ENCODE measurements at regions not wholly inside any gene's neighbourhood (a gene's known extent, or its start where the extent isn't known, plus 50 kb on each side); places are given as distances from the start of the nearest gene placed in this dataset.
A peak's percentile ranks its signal among the peaks of the same experiment; 100 is the strongest.

- no peak for DNase-seq
- no peaks in the 10 kb centered on the region for H3K36me3 ChIP-seq (ENCODE audit: control insufficient read depth, insufficient read depth, low read length)
- no peak overlapping the region for H3K4me3 ChIP-seq (ENCODE audit: low read length)
- no peaks in the 10 kb centered on the region for H3K27me3 ChIP-seq (ENCODE audit: control insufficient read depth, insufficient read depth, low read length)
- H3K27ac ChIP-seq (ENCODE audit: low read length): no peak overlapping the region
- 86% methylated on average over 1 of the region's 1 CpG for WGBS (ENCODE audit: insufficient coverage)
- no peaks in the 10 kb centered on the region for H3K4me1 ChIP-seq (ENCODE audit: control insufficient read depth, insufficient read depth, low read length)
- peaks cover 3% of the 10 kb centered on the region for H3K9me3 ChIP-seq (replicated peaks; ENCODE audit: control insufficient read depth, low read depth, low read length)
These were observed 266.8 kb upstream of the LDB2 start for GRCh38 chr4:17165286-17165685.

GRCh38 chr4:17164666-17165065, 266.2 kb upstream of the LDB2 start:
- Histone ChIP-seq H3K4me3 (ENCODE audit: low read length) (no peak overlapping the region), H3K27me3 (ENCODE audit: control insufficient read depth, insufficient read depth, low read length) (no peaks in the 10 kb centered on the region), H3K36me3 (ENCODE audit: control insufficient read depth, insufficient read depth, low read length) (no peaks in the 10 kb centered on the region), H3K4me1 (ENCODE audit: control insufficient read depth, insufficient read depth, low read length) (no peaks in the 10 kb centered on the region), H3K27ac (ENCODE audit: low read length) (no peak overlapping the region), H3K9me3 (replicated peaks; ENCODE audit: control insufficient read depth, low read depth, low read length) (peaks cover 3% of the 10 kb centered on the region)
- no CpG with 5 or more reads among the region's 2 CpGs for WGBS (ENCODE audit: insufficient coverage)
- peak; percentile 51 for DNase-seq

GRCh38 chr4:17163156-17163771, 264.8 kb upstream of the LDB2 start:
- Histone ChIP-seq H3K4me3 (ENCODE audit: low read length) (no peak overlapping the region), H3K36me3 (ENCODE audit: control insufficient read depth, insufficient read depth, low read length) (no peaks in the 10 kb centered on the region), H3K27ac (ENCODE audit: low read length) (no peak overlapping the region), H3K27me3 (ENCODE audit: control insufficient read depth, insufficient read depth, low read length) (no peaks in the 10 kb centered on the region), H3K4me1 (ENCODE audit: control insufficient read depth, insufficient read depth, low read length) (no peaks in the 10 kb centered on the region), H3K9me3 (replicated peaks; ENCODE audit: control insufficient read depth, low read depth, low read length) (peaks cover 3% of the 10 kb centered on the region)
- no peak for DNase-seq
- 100% methylated on average over 2 of the region's 3 CpGs for WGBS (ENCODE audit: insufficient coverage)

GRCh38 chr4:17157304-17157703, 258.9 kb upstream of the LDB2 start:
- Histone ChIP-seq H3K4me3 (ENCODE audit: low read length) (no peak overlapping the region), H3K27ac (ENCODE audit: low read length) (no peak overlapping the region), H3K4me1 (ENCODE audit: control insufficient read depth, insufficient read depth, low read length) (no peaks in the 10 kb centered on the region), H3K27me3 (ENCODE audit: control insufficient read depth, insufficient read depth, low read length) (no peaks in the 10 kb centered on the region), H3K9me3 (replicated peaks; ENCODE audit: control insufficient read depth, low read depth, low read length) (no peaks in the 10 kb centered on the region), H3K36me3 (ENCODE audit: control insufficient read depth, insufficient read depth, low read length) (no peaks in the 10 kb centered on the region)
- 100% methylated on average over 1 of the region's 4 CpGs for WGBS (ENCODE audit: insufficient coverage)
- DNase-seq: no peak

GRCh38 chr4:17155486-17155885, 257.0 kb upstream of the LDB2 start:
- no peak for DNase-seq
- H3K9me3 ChIP-seq (replicated peaks; ENCODE audit: control insufficient read depth, low read depth, low read length): no peaks in the 10 kb centered on the region
- no peaks in the 10 kb centered on the region for H3K4me1 ChIP-seq (ENCODE audit: control insufficient read depth, insufficient read depth, low read length)
- no peaks in the 10 kb centered on the region for H3K36me3 ChIP-seq (ENCODE audit: control insufficient read depth, insufficient read depth, low read length)
- H3K27ac ChIP-seq (ENCODE audit: low read length): no peak overlapping the region
- no peak overlapping the region for H3K4me3 ChIP-seq (ENCODE audit: low read length)
- no peaks in the 10 kb centered on the region for H3K27me3 ChIP-seq (ENCODE audit: control insufficient read depth, insufficient read depth, low read length)

GRCh38 chr4:17153572-17153971, 255.1 kb upstream of the LDB2 start:
- H3K27me3 ChIP-seq (ENCODE audit: control insufficient read depth, insufficient read depth, low read length): no peaks in the 10 kb centered on the region
- H3K36me3 ChIP-seq (ENCODE audit: control insufficient read depth, insufficient read depth, low read length): no peaks in the 10 kb centered on the region
- no peaks in the 10 kb centered on the region for H3K4me1 ChIP-seq (ENCODE audit: control insufficient read depth, insufficient read depth, low read length)
- no peak for DNase-seq
- no peak overlapping the region for H3K27ac ChIP-seq (ENCODE audit: low read length)
- WGBS (ENCODE audit: insufficient coverage): 54% methylated on average over 2 of the region's 6 CpGs
- H3K9me3 ChIP-seq (replicated peaks; ENCODE audit: control insufficient read depth, low read depth, low read length): no peaks in the 10 kb centered on the region
- no peak overlapping the region for H3K4me3 ChIP-seq (ENCODE audit: low read length)

- Histone ChIP-seq H3K27me3 (ENCODE audit: control insufficient read depth, insufficient read depth, low read length) (no peaks in the 10 kb centered on the region), H3K36me3 (ENCODE audit: control insufficient read depth, insufficient read depth, low read length) (no peaks in the 10 kb centered on the region), H3K4me3 (ENCODE audit: low read length) (no peak overlapping the region), H3K27ac (ENCODE audit: low read length) (no peak overlapping the region), H3K9me3 (replicated peaks; ENCODE audit: control insufficient read depth, low read depth, low read length) (no peaks in the 10 kb centered on the region), H3K4me1 (ENCODE audit: control insufficient read depth, insufficient read depth, low read length) (no peaks in the 10 kb centered on the region)
- 60% methylated on average over 2 of the region's 6 CpGs for WGBS (ENCODE audit: insufficient coverage)
- no peak for DNase-seq
These were observed 254.6 kb upstream of the LDB2 start for GRCh38 chr4:17152941-17153540.

- peaks cover 17% of the 10 kb centered on the region for H3K9me3 ChIP-seq (replicated peaks; ENCODE audit: control insufficient read depth, low read depth, low read length)
- H3K4me3 ChIP-seq (ENCODE audit: low read length): no peak overlapping the region
- no peak for DNase-seq
- no peaks in the 10 kb centered on the region for H3K36me3 ChIP-seq (ENCODE audit: control insufficient read depth, insufficient read depth, low read length)
- H3K27ac ChIP-seq (ENCODE audit: low read length): no peak overlapping the region
- H3K27me3 ChIP-seq (ENCODE audit: control insufficient read depth, insufficient read depth, low read length): no peaks in the 10 kb centered on the region
- H3K4me1 ChIP-seq (ENCODE audit: control insufficient read depth, insufficient read depth, low read length): no peaks in the 10 kb centered on the region
These were observed 243.8 kb upstream of the LDB2 start for GRCh38 chr4:17142232-17142711.

- Histone ChIP-seq H3K4me3 (ENCODE audit: low read length) (no peak overlapping the region), H3K27me3 (ENCODE audit: control insufficient read depth, insufficient read depth, low read length) (no peaks in the 10 kb centered on the region), H3K36me3 (ENCODE audit: control insufficient read depth, insufficient read depth, low read length) (no peaks in the 10 kb centered on the region), H3K9me3 (replicated peaks; ENCODE audit: control insufficient read depth, low read depth, low read length) (peaks cover 18% of the 10 kb centered on the region), H3K27ac (ENCODE audit: low read length) (no peak overlapping the region), H3K4me1 (ENCODE audit: control insufficient read depth, insufficient read depth, low read length) (no peaks in the 10 kb centered on the region)
- DNase-seq: no peak
These were observed 240.4 kb upstream of the LDB2 start for GRCh38 chr4:17138847-17139246.

- Histone ChIP-seq H3K27ac (ENCODE audit: low read length) (no peak overlapping the region), H3K36me3 (ENCODE audit: control insufficient read depth, insufficient read depth, low read length) (no peaks in the 10 kb centered on the region), H3K27me3 (ENCODE audit: control insufficient read depth, insufficient read depth, low read length) (no peaks in the 10 kb centered on the region), H3K9me3 (replicated peaks; ENCODE audit: control insufficient read depth, low read depth, low read length) (peaks cover 11% of the 10 kb centered on the region), H3K4me1 (ENCODE audit: control insufficient read depth, insufficient read depth, low read length) (no peaks in the 10 kb centered on the region), H3K4me3 (ENCODE audit: low read length) (no peak overlapping the region)
- no peak for DNase-seq
These were observed 236.1 kb upstream of the LDB2 start for GRCh38 chr4:17134565-17134964.

- Histone ChIP-seq H3K4me1 (ENCODE audit: control insufficient read depth, insufficient read depth, low read length) (no peaks in the 10 kb centered on the region), H3K4me3 (ENCODE audit: low read length) (no peak overlapping the region)
- no CpG with 5 or more reads among the region's 3 CpGs for WGBS (ENCODE audit: insufficient coverage)
These were observed 235.7 kb upstream of the LDB2 start for GRCh38 chr4:17134100-17134499.

More at GRCh38 chr4:17134100-17134499, 235.7 kb upstream of the LDB2 start:
- no peak for DNase-seq
- peaks cover 7% of the 10 kb centered on the region for H3K9me3 ChIP-seq (replicated peaks; ENCODE audit: control insufficient read depth, low read depth, low read length)
- H3K36me3 ChIP-seq (ENCODE audit: control insufficient read depth, insufficient read depth, low read length): no peaks in the 10 kb centered on the region
- H3K27ac ChIP-seq (ENCODE audit: low read length): no peak overlapping the region
- H3K27me3 ChIP-seq (ENCODE audit: control insufficient read depth, insufficient read depth, low read length): no peaks in the 10 kb centered on the region

All from muscle of leg (tissue), 3 donors.